CD14-positive monocyte (primary cell): ENCODE measurements at regions not wholly inside any gene's neighbourhood (a gene's known extent, or its start where the extent isn't known, plus 50 kb on each side); places are given as distances from the start of the nearest gene placed in this dataset.

ENCODE experiments used
- DNase-seq, 3 donors: peaks; one replicate each; pipeline ENCODE4 v3.0.0-alpha.2; 2011 to 2022
- H2AFZ ChIP-seq: 2 replicates; pipeline ENCODE4 v1.6.0; 2012; ENCODE audit warnings: mild to moderate bottlenecking, low read depth, low read length, inconsistent platforms; ENCODE audit not compliant: insufficient read depth, poor library complexity, severe bottlenecking
- H3K27ac ChIP-seq, 2 donors: 1 replicate in 1 of 2; 2 replicates in 1 of 2; pipeline ENCODE4 v1.5.1; 2012 to 2013; ENCODE audit warnings: low read length in 2 of 2, control low read depth in 1 of 2, inconsistent platforms in 1 of 2, low read depth in 1 of 2, mild to moderate bottlenecking in 1 of 2
- H3K27me3 ChIP-seq, 2 donors: one replicate each; pipeline versions ENCODE4 v1.6.0 to v1.6.1; 2011 to 2013; ENCODE audit warnings: low read length in 2 of 2; ENCODE audit not compliant: control insufficient read depth in 2 of 2, insufficient read depth in 2 of 2
- H3K36me3 ChIP-seq, 2 donors: replicated peaks in 1 of 2; 1 replicate in 1 of 2; 2 replicates in 1 of 2; pipeline versions ENCODE4 v1.5.1 to v1.6.1; 2012 to 2013; ENCODE audit warnings: low read length in 2 of 2, control low read depth in 1 of 2, inconsistent platforms in 1 of 2, mild to moderate bottlenecking in 1 of 2; ENCODE audit not compliant: insufficient read depth in 2 of 2, control insufficient read depth in 1 of 2
- H3K4me1 ChIP-seq, 2 donors: 1 replicate in 1 of 2; 2 replicates in 1 of 2; pipeline versions ENCODE4 v1.5.1 to v1.6.1; 2012 to 2013; ENCODE audit warnings: low read length in 2 of 2, control low read depth in 1 of 2, inconsistent platforms in 1 of 2, mild to moderate bottlenecking in 1 of 2, moderate library complexity in 1 of 2; ENCODE audit not compliant: insufficient read depth in 2 of 2, control insufficient read depth in 1 of 2
- H3K4me2 ChIP-seq: replicated peaks from 2 replicates; pipeline ENCODE3; 2012; ENCODE audit warnings: low read length, moderate library complexity, mild to moderate bottlenecking; ENCODE audit not compliant: poor library complexity, severe bottlenecking; ENCODE audit errors: extremely low read depth
- H3K4me3 ChIP-seq, 3 experiments: fragments of 200-600 bp in 1 of 3; sonication (generic) in 1 of 3; replicated peaks in 1 of 3; 1 replicate in 2 of 3; 2 replicates in 1 of 3; pipeline ENCODE4 v1.5.1; 2011 to 2013; ENCODE audit warnings: low read length in 3 of 3, mild to moderate bottlenecking in 3 of 3, control low read depth in 2 of 3, low read depth in 2 of 3, inconsistent platforms in 1 of 3, moderate library complexity in 1 of 3
- H3K79me2 ChIP-seq: 2 replicates; pipeline ENCODE4 v1.6.0; 2012; ENCODE audit warnings: mild to moderate bottlenecking, control low read depth, inconsistent platforms, low read length, moderate library complexity; ENCODE audit not compliant: insufficient read depth
- H3K9ac ChIP-seq: 2 replicates; pipeline ENCODE4 v1.6.0; 2017; ENCODE audit warnings: low read length, mild to moderate bottlenecking; ENCODE audit not compliant: insufficient read depth, poor library complexity, severe bottlenecking
- H3K9me3 ChIP-seq, 2 donors: replicated peaks in 1 of 2; 1 replicate in 1 of 2; 2 replicates in 1 of 2; pipeline versions ENCODE4 v1.5.1 to v1.6.1; 2012 to 2013; ENCODE audit warnings: low read length in 2 of 2, control low read depth in 1 of 2; ENCODE audit not compliant: control insufficient read depth in 1 of 2, insufficient read depth in 1 of 2
- H4K20me1 ChIP-seq: 2 replicates; pipeline ENCODE4 v1.6.0; 2012; ENCODE audit warnings: mild to moderate bottlenecking, low read length, control low read depth, moderate library complexity; ENCODE audit not compliant: insufficient read depth
- H3K27ac Mint-ChIP-seq, 7 donors: one replicate each; pipeline ENCODE4 v1.8.0; 2020; ENCODE audit warnings: mild to moderate bottlenecking in 7 of 7, mixed read lengths in 7 of 7, moderate library complexity in 6 of 7, inconsistent platforms in 2 of 7
- H3K27me3 Mint-ChIP-seq, 3 donors: one replicate each; pipeline ENCODE4 v1.8.0; 2021 to 2022; ENCODE audit warnings: low read depth in 3 of 3, mild to moderate bottlenecking in 3 of 3, mixed read lengths in 3 of 3, moderate library complexity in 3 of 3, inconsistent platforms in 1 of 3
- H3K36me3 Mint-ChIP-seq, 2 donors: one replicate each; pipeline ENCODE4 v1.8.0; 2020; ENCODE audit warnings: mixed read lengths in 2 of 2, inconsistent platforms in 1 of 2, mild to moderate bottlenecking in 1 of 2
- H3K4me1 Mint-ChIP-seq: one replicate; pipeline ENCODE4 v1.8.0; 2020; ENCODE audit warnings: mild to moderate bottlenecking, mixed read lengths
- H3K4me3 Mint-ChIP-seq, 2 donors: one replicate each; pipeline ENCODE4 v1.8.0; 2020; ENCODE audit warnings: mild to moderate bottlenecking in 2 of 2, mixed read lengths in 2 of 2, moderate library complexity in 1 of 2
- H3K9me3 Mint-ChIP-seq, 7 donors: one replicate each; pipeline ENCODE4 v1.8.0; 2020 to 2022; ENCODE audit warnings: mixed read lengths in 7 of 7, mild to moderate bottlenecking in 6 of 7, moderate library complexity in 6 of 7, inconsistent platforms in 2 of 7
- WGBS: methylation state at CpG from one replicate; pipeline ENCODE4 v1.1.5; 2013; ENCODE audit warnings: missing lambda C conversion rate; ENCODE audit not compliant: insufficient coverage; 5-methylcytosine and 5-hydroxymethylcytosine counted together
- intact Hi-C, 2 donors: fragments of 100-400 bp; cut with micrococcal nuclease; formaldehyde crosslinking; loops; one replicate each; pipeline versions ENCODE4 v1.15.0 to v1.15.1; 2023
- TF ChIP-seq, protein P1 (sequence below): fragments of 200-600 bp; IDR thresholded peaks from one replicate; pipeline ENCODE4 v1.8.0; 2022; ENCODE audit warnings: antibody characterized with exemption, mild to moderate bottlenecking

DNA sequence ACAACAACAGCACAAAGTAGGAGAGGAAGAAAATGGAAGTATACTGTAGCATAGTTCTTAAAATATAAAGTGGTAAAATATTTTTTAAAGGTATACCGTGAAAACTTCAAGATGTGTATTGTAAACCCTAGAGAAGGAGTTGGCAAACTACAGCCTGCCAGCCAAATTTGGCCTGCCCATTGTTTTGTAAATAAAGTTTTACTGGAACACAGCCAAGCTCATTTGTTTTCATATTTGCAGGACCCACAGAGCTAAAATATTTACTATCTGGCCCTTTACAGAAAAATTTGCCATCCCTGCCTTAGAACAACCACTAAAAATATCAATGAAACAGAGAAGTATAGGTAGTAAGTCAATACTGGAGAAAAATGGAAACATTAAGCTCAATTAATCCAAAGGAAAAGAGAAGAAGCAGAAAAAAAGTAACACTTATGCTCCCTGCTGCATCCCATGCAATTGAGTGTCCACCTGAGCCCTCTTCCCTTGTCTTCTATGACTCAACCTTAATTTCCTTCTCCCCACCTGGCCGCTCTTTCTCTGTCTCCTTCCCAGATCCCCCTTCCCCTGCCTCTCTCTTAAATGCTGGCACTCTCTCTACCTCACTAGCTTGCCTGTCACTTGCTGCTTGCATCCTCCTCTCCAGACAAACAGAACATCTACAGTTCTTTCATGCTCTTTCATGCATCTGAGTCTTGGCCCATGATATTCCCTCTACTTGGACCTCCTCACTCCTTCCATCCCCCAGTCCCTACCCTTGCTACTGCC, 50.6 kb upstream of the FER start:
- WGBS: 93% methylated on average over 2 of the region's 2 CpGs
- no peaks in the 10 kb centered on the region for H4K20me1 ChIP-seq
- Mint-ChIP-seq H3K36me3 (no peaks in the 10 kb centered on the region), H3K27ac (no peak overlapping the region), H3K4me1 (no peaks in the 10 kb centered on the region), H3K9me3 (peaks cover 0 to 3% (median 0%) of the 10 kb centered on the region in 7 donors), H3K4me3 (no peak overlapping the region), H3K27me3 (peaks cover 0 to 3% (median 0%) of the 10 kb centered on the region in 3 donors)
- H3K4me1 ChIP-seq: no peaks in the 10 kb centered on the region
- H3K27me3 ChIP-seq: no peaks in the 10 kb centered on the region
- intact Hi-C loops: no loop called here
- no peak overlapping the region for H3K27ac ChIP-seq
- H3K36me3 ChIP-seq: no peaks in the 10 kb centered on the region
- H3K9me3 ChIP-seq: no peaks in the 10 kb centered on the region
- TF ChIP-seq, protein P1, sequence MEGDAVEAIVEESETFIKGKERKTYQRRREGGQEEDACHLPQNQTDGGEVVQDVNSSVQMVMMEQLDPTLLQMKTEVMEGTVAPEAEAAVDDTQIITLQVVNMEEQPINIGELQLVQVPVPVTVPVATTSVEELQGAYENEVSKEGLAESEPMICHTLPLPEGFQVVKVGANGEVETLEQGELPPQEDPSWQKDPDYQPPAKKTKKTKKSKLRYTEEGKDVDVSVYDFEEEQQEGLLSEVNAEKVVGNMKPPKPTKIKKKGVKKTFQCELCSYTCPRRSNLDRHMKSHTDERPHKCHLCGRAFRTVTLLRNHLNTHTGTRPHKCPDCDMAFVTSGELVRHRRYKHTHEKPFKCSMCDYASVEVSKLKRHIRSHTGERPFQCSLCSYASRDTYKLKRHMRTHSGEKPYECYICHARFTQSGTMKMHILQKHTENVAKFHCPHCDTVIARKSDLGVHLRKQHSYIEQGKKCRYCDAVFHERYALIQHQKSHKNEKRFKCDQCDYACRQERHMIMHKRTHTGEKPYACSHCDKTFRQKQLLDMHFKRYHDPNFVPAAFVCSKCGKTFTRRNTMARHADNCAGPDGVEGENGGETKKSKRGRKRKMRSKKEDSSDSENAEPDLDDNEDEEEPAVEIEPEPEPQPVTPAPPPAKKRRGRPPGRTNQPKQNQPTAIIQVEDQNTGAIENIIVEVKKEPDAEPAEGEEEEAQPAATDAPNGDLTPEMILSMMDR: no peak
- no peaks in the 10 kb centered on the region for H3K79me2 ChIP-seq
- H3K9ac ChIP-seq: no peak overlapping the region
- DNase-seq: no peak
- H3K4me3 ChIP-seq: no peak overlapping the region
- H3K4me2 ChIP-seq: no peak overlapping the region
- H2AFZ ChIP-seq: no peak overlapping the region

DNA sequence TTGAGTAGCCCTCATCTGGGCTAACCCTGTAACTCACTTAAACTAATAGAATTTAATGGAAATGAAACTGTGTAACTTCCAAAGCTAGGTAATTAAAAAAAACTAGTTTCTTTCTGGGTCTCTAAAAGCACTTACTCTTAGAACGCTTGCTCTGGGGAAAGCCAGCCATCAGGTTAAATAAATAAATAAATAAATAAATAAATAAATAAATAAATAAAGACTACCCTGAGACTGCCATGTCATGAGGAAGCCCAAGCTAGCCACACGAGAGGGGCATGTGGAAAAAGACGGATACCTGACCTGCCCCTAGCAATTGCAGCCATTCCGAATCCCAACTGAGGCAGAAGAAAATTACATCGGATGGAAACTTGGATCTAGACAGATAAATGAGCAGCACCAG, 51.3 kb upstream of the FER start:
- H3K27ac ChIP-seq: no peak overlapping the region
- no peaks in the 10 kb centered on the region for H3K4me1 Mint-ChIP-seq
- no peak overlapping the region for H2AFZ ChIP-seq
- no peaks in the 10 kb centered on the region for H4K20me1 ChIP-seq
- no peaks in the 10 kb centered on the region for H3K9me3 ChIP-seq
- no peak overlapping the region for H3K9ac ChIP-seq
- TF ChIP-seq, protein P1: no peak
- DNase-seq: no peak
- H3K4me3 ChIP-seq: no peak overlapping the region
- no CpG with 5 or more reads among the region's 5 CpGs for WGBS
- no peaks in the 10 kb centered on the region for H3K4me1 ChIP-seq
- H3K36me3 Mint-ChIP-seq: no peaks in the 10 kb centered on the region
- H3K27me3 ChIP-seq: no peaks in the 10 kb centered on the region
- H3K4me3 Mint-ChIP-seq: no peak overlapping the region
- H3K4me2 ChIP-seq: no peak overlapping the region
- no peaks in the 10 kb centered on the region for H3K79me2 ChIP-seq
- H3K27ac Mint-ChIP-seq: no peak overlapping the region
- H3K27me3 Mint-ChIP-seq: peaks cover 0 to 3% (median 0%) of the 10 kb centered on the region in 3 donors
- peaks cover 0 to 3% (median 0%) of the 10 kb centered on the region in 7 donors for H3K9me3 Mint-ChIP-seq
- H3K36me3 ChIP-seq: no peaks in the 10 kb centered on the region
- intact Hi-C loops: no loop called here
